H1 (cell line): ENCODE measurements at regions not wholly inside any gene's neighbourhood (a gene's known extent, or its start where the extent isn't known, plus 50 kb on each side); places are given as distances from the start of the nearest gene placed in this dataset.

Source experiments
- CTCF ChIA-PET: fragments of 300-600 bp; sonication (Branson Sonifier 250); formaldehyde crosslinking; loops from one replicate; lab custom pipeline; 2021; ENCODE audit not compliant: partially characterized antibody; lab: Charles Lee
- POLR2A ChIA-PET: fragments of 300-600 bp; sonication (Branson Sonifier 250); formaldehyde crosslinking; loops from one replicate; lab custom pipeline; 2021; ENCODE audit warnings: inconsistent platforms; ENCODE audit not compliant: partially characterized antibody; lab: Charles Lee
- DNase-seq, 2 experiments: peaks; one replicate each; pipeline versions ENCODE4 v3.0.0 to v3.0.0-alpha.2; 2010 to 2022; ENCODE audit warnings: low spot score in 2 of 2, low read depth in 1 of 2, mixed read lengths in 1 of 2
- FAIRE-seq: peaks from 2 replicates; lab custom pipeline; 2011; peaks lifted over from hg19 to GRCh38; lab: Jason Lieb, UNC
- H2AFZ ChIP-seq: 2 replicates; pipeline ENCODE4 v1.8.1; 2012; ENCODE audit warnings: low read length, inconsistent platforms
- H2AK5ac ChIP-seq: 2 replicates; pipeline ENCODE4 v1.6.1; 2013; ENCODE audit warnings: low read depth, low read length
- H2BK120ac ChIP-seq: replicated peaks from 2 replicates; pipeline ENCODE3; 2013; ENCODE audit warnings: low read depth, low read length, inconsistent platforms
- H2BK12ac ChIP-seq: 2 replicates; pipeline ENCODE4 v1.6.1; 2013; ENCODE audit warnings: low read depth, low read length
- H2BK15ac ChIP-seq: 2 replicates; pipeline ENCODE4 v1.6.1; 2013; ENCODE audit warnings: low read length
- H2BK20ac ChIP-seq: 2 replicates; pipeline ENCODE4 v1.6.1; 2013; ENCODE audit warnings: low read length
- H2BK5ac ChIP-seq: 2 replicates; pipeline ENCODE4 v1.6.1; 2013; ENCODE audit warnings: low read depth, low read length
- H3K14ac ChIP-seq: 2 replicates; pipeline ENCODE4 v1.6.1; 2013; ENCODE audit warnings: inconsistent platforms; ENCODE audit not compliant: insufficient read length
- H3K18ac ChIP-seq: 2 replicates; pipeline ENCODE4 v1.6.1; 2013; ENCODE audit warnings: low read length; ENCODE audit errors: extremely low read depth
- H3K23ac ChIP-seq: 2 replicates; pipeline ENCODE4 v1.6.1; 2013; ENCODE audit warnings: inconsistent platforms; ENCODE audit not compliant: insufficient read length
- H3K23me2 ChIP-seq: 2 replicates; pipeline ENCODE4 v1.6.1; 2013; ENCODE audit warnings: low read depth, low read length
- H3K27ac ChIP-seq: 2 replicates; pipeline ENCODE4 v1.6.1; 2011; ENCODE audit warnings: low read depth, low read length, inconsistent platforms
- H3K27me3 ChIP-seq, 4 experiments: replicated peaks in 1 of 4; 1 replicate in 1 of 4; 2 replicates in 3 of 4; pipeline versions ENCODE4 v1.6.1 to v1.8.1; 2011 to 2013; ENCODE audit warnings: low read length in 3 of 4, mild to moderate bottlenecking in 3 of 4, inconsistent platforms in 2 of 4, mixed read lengths in 2 of 4, moderate library complexity in 1 of 4; ENCODE audit not compliant: control insufficient read depth in 3 of 4, insufficient read depth in 3 of 4; ENCODE audit errors: extremely low read depth in 1 of 4
- H3K36me3 ChIP-seq, 4 experiments: 2 replicates each; pipeline versions ENCODE4 v1.6.1 to v1.8.1; 2011 to 2013; ENCODE audit warnings: mild to moderate bottlenecking in 4 of 4, low read length in 3 of 4, moderate library complexity in 2 of 4, control low read depth in 1 of 4, inconsistent platforms in 1 of 4; ENCODE audit not compliant: insufficient read depth in 4 of 4, control insufficient read depth in 2 of 4
- H3K4ac ChIP-seq: replicated peaks from 2 replicates; pipeline ENCODE3; 2013; ENCODE audit warnings: low read length, low read depth, mixed read lengths, inconsistent platforms; ENCODE audit not compliant: insufficient read length
- H3K4me1 ChIP-seq, 4 experiments: replicated peaks in 1 of 4; 1 replicate in 1 of 4; 2 replicates in 3 of 4; pipeline versions ENCODE4 v1.6.1 to v1.8.1; 2011 to 2013; ENCODE audit warnings: low read length in 3 of 4, inconsistent platforms in 2 of 4, mixed read lengths in 1 of 4; ENCODE audit not compliant: insufficient read depth in 4 of 4, control insufficient read depth in 3 of 4
- H3K4me2 ChIP-seq, 2 experiments: 2 replicates each; pipeline versions ENCODE4 v1.6.1 to v1.8.1; 2011 to 2013; ENCODE audit warnings: low read depth in 2 of 2, low read length in 2 of 2, control low read depth in 1 of 2, inconsistent platforms in 1 of 2, mild to moderate bottlenecking in 1 of 2; ENCODE audit not compliant: insufficient read depth in 1 of 2
- H3K4me3 ChIP-seq, 4 experiments: fragments of 200-600, 300-600 bp in 1 of 4; sonication (generic), shearing (Covaris generic), sonication (Bioruptor Twin) in 1 of 4; 2 replicates each; pipeline versions ENCODE4 v1.5.1 to v1.8.1; 2011 to 2016; ENCODE audit warnings: low read length in 4 of 4, low read depth in 3 of 4, control low read depth in 2 of 4, inconsistent platforms in 2 of 4, mild to moderate bottlenecking in 2 of 4, mixed read lengths in 1 of 4, moderate library complexity in 1 of 4; ENCODE audit not compliant: insufficient read depth in 2 of 4; ENCODE audit errors: extremely low read depth in 1 of 4
- H3K56ac ChIP-seq: replicated peaks from 2 replicates; pipeline ENCODE3; 2013; ENCODE audit warnings: low read depth, mild to moderate bottlenecking, mixed read lengths, low read length, inconsistent platforms; ENCODE audit not compliant: insufficient read length
- H3K79me1 ChIP-seq: 2 replicates; pipeline ENCODE4 v1.6.1; 2013; ENCODE audit warnings: low read depth, low read length, control low read depth
- H3K79me2 ChIP-seq, 2 experiments: 2 replicates each; pipeline versions ENCODE4 v1.6.1 to v1.8.1; 2012 to 2013; ENCODE audit warnings: low read length in 2 of 2, mild to moderate bottlenecking in 2 of 2, inconsistent platforms in 1 of 2; ENCODE audit not compliant: insufficient read depth in 2 of 2, control insufficient read depth in 1 of 2
- H3K9ac ChIP-seq, 4 experiments: replicated peaks in 1 of 4; 1 replicate in 1 of 4; 2 replicates in 3 of 4; pipeline versions ENCODE4 v1.6.1 to v1.8.1; 2011 to 2013; ENCODE audit warnings: low read depth in 3 of 4, low read length in 3 of 4, control low read depth in 2 of 4, mild to moderate bottlenecking in 2 of 4, moderate library complexity in 2 of 4, inconsistent platforms in 1 of 4; ENCODE audit errors: extremely low read depth in 1 of 4
- H3K9me3 ChIP-seq, 2 experiments: 2 replicates each; pipeline versions ENCODE4 v1.6.1 to v1.8.1; 2012 to 2013; ENCODE audit warnings: mild to moderate bottlenecking in 2 of 2, moderate library complexity in 2 of 2, control low read depth in 1 of 2, inconsistent platforms in 1 of 2, low read depth in 1 of 2, low read length in 1 of 2, mixed read lengths in 1 of 2; ENCODE audit not compliant: insufficient read depth in 2 of 2
- H4K20me1 ChIP-seq, 2 experiments: replicated peaks in 1 of 2; 2 replicates each; pipeline versions ENCODE3 to v1.8.1; 2011 to 2013; ENCODE audit warnings: inconsistent platforms in 2 of 2, low read length in 2 of 2, mild to moderate bottlenecking in 1 of 2; ENCODE audit not compliant: insufficient read depth in 2 of 2, control insufficient read depth in 1 of 2
- H4K5ac ChIP-seq: 2 replicates; pipeline ENCODE4 v1.6.1; 2013; ENCODE audit warnings: low read length, low read depth, mixed read lengths, inconsistent platforms; ENCODE audit not compliant: insufficient read length
- H4K8ac ChIP-seq: 2 replicates; pipeline ENCODE4 v1.8.0; 2013; ENCODE audit warnings: mild to moderate bottlenecking, moderate library complexity, low read length, inconsistent platforms; ENCODE audit not compliant: insufficient read depth; ENCODE audit errors: extremely low read depth
- H4K91ac ChIP-seq: replicated peaks from 2 replicates; pipeline ENCODE3; 2013; ENCODE audit warnings: low read length, mixed read lengths, inconsistent platforms; ENCODE audit not compliant: insufficient read length
- BACH1 ChIP-seq: IDR thresholded peaks from 2 replicates; pipeline ENCODE4 v1.6.1; 2012; ENCODE audit warnings: low read length, improper control_type of control experiment
- JUN ChIP-seq: IDR thresholded peaks from 2 replicates; pipeline ENCODE4 v1.6.1; 2011; ENCODE audit warnings: low read depth, mild to moderate bottlenecking, improper control_type of control experiment, low read length
- KDM1A ChIP-seq: fragments of 200-600, 300-600 bp; sonication (generic); IDR thresholded peaks from 2 replicates; pipeline ENCODE4 v1.7.1; 2016; ENCODE audit warnings: mild to moderate bottlenecking, low read length, borderline replicate concordance
- SAP30 ChIP-seq: fragments of 300-600 bp; sonication (generic); IDR thresholded peaks from 2 replicates; pipeline ENCODE4 v1.7.1; 2012; ENCODE audit warnings: low read length, moderate library complexity, mild to moderate bottlenecking, inconsistent platforms; ENCODE audit not compliant: insufficient read depth, insufficient replicate concordance
- SIN3A ChIP-seq, 2 experiments: IDR thresholded peaks in 1 of 2; conservative IDR thresholded peaks in 1 of 2; 2 replicates each; pipeline ENCODE4 v1.6.1; 2011 to 2012; ENCODE audit warnings: low read length in 2 of 2, improper control_type of control experiment in 1 of 2, low read depth in 1 of 2, mild to moderate bottlenecking in 1 of 2
- SRF ChIP-seq: IDR thresholded peaks from 2 replicates; pipeline ENCODE4 v1.6.1; 2011; ENCODE audit warnings: mild to moderate bottlenecking, low read depth, low read length, moderate library complexity
- TCF12 ChIP-seq: IDR thresholded peaks from 2 replicates; pipeline ENCODE4 v1.6.1; 2011; ENCODE audit warnings: low read depth, mild to moderate bottlenecking, low read length
- WGBS, 2 experiments: shearing (Covaris generic) in 1 of 2; methylation state at CpG; one replicate each; pipeline versions ENCODE4 v1.1.6 to v1.1.7; 2013 to 2015; ENCODE audit warnings: low lambda C conversion rate in 2 of 2, mixed read lengths in 2 of 2, inconsistent platforms in 1 of 2, low coverage in 1 of 2, missing lambda C conversion rate in 1 of 2; ENCODE audit not compliant: insufficient replicate concordance in 2 of 2, insufficient coverage in 1 of 2, insufficient read length in 1 of 2; ENCODE audit errors: extremely low coverage in 1 of 2, missing lambda C conversion rate in 1 of 2; 5-methylcytosine and 5-hydroxymethylcytosine counted together

DNA sequence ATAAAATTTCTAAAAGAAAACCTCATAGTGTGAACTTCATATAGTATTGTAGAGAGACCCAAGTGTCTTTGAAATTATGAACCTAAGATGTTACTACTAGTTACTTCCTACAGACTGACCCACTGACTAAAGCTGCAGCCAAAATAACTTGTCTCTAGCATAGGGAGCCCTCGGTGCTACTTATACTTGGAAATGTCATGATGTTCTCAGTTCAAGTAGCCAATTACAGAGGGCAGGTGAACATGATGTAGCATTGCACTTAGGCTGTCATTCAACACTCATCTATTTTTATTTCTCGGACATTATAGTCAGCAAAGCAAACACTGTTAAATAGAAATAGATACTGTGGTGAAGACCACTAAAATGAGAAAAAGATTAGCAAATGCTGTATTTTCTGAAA is 165.6 kb downstream of the AREG start:
- FAIRE-seq, result no peak
- Histone ChIP-seq H2AFZ (no peak overlapping the region), H3K4ac (no peak overlapping the region), H3K4me3 (no peak overlapping the region), H2BK12ac (no peak overlapping the region), H3K4me1 (no peaks in the 10 kb centered on the region), H3K36me3 (no peaks in the 10 kb centered on the region), H3K18ac (no peak overlapping the region), H3K4me2 (no peak overlapping the region), H4K91ac (no peak overlapping the region), H2BK5ac (no peak overlapping the region), H4K8ac (no peak overlapping the region), H3K79me2 (no peaks in the 10 kb centered on the region), H3K9ac (no peak overlapping the region), H2AK5ac (no peak overlapping the region), H3K9me3 (no peaks in the 10 kb centered on the region), H2BK120ac (no peak overlapping the region), H2BK20ac (no peak overlapping the region), H3K27ac (no peak overlapping the region), H3K14ac (no peak overlapping the region), H3K56ac (no peak overlapping the region), H4K20me1 (no peaks in the 10 kb centered on the region), H2BK15ac (no peak overlapping the region), H3K27me3 (no peaks in the 10 kb centered on the region), H4K5ac (no peak overlapping the region), H3K79me1 (no peaks in the 10 kb centered on the region), H3K23ac (no peak overlapping the region), H3K23me2 (no peaks in the 10 kb centered on the region)
- 85% methylated on average over 2 of the region's 2 CpGs; no CpG with 5 or more reads in 1 of the 2 experiments for WGBS, 2 experiments
- ChIA-PET CTCF (interaction anchor here (0.6 to 1.6 kb wide), 4 partner anchors 139 to 297 kb away, joined by 3 to 5 read pairs (median 4); no protein-coding TSS in a partner anchor), POLR2A (no interaction called here)
- no peak for DNase-seq
- TF ChIP-seq BACH1 (no peak), SAP30 (no peak), TCF12 (no peak), KDM1A (no peak), JUN (no peak), SIN3A (conservative IDR thresholded peaks at IDR 0.05 in 1 of 2, IDR thresholded peaks at IDR 0.05 in 1 of 2; ENCODE audit: low read depth in 1 of 2, low read length in 2 of 2) (no peak), SRF (no peak)
